NCI-H345 treated with DMSO at 0.1 percent for 48 hours (cell line): ENCODE measurements at regions not wholly inside any gene's neighbourhood (a gene's known extent, or its start where the extent isn't known, plus 50 kb on each side); places are given as distances from the start of the nearest gene placed in this dataset.
"Not testable (repeated sequence)": the region's sequence is repeated elsewhere in the genome, so short reads cannot be mapped to it uniquely, and the experiment has no call there.

Experiments
- DNase-seq: peaks from one replicate; lab custom pipeline; 2025; ENCODE audit not compliant: unreplicated experiment; lab: John Stamatoyannopoulos, UW

DNA sequence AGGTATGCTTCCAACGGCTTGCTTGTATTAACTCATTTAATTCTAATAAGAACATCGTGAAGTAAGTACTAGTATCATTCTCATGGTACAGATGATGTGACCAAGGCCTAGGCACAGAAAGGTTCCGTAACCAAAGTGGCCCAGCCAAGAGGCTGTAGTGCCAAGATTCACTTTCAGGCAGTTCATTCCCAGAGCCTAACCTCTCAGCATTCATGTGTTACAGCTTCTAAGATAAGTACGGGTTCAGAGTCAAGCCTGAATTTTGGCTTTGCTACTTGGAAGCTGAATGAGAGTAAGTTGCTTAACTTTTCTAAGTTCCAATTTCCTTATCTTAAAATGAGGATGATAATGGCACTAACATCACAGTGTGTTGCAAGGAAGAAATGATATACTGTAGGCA lies 379.9 kb downstream of the AEBP2 start:
- DNase-seq = no peak

DNA sequence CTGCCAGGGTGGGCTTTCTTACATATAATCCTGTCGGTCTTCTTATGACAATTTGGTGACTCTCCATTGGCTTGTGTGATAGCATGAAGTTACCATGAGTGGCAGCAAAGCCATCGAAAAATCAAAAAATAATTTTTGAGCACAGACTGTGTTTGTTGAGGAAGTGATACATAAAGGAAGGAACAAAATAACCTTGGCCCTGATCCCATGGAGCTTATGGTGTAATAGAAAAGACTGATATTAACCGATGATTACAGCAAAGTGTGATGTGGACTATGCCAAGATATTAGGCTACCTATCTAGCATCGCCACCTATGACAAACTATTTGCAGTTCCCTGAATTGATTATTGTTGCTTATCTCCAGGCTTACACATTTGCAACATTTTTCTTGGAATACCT lies 383.2 kb downstream of the AEBP2 start:
- DNase-seq = no peak

DNA sequence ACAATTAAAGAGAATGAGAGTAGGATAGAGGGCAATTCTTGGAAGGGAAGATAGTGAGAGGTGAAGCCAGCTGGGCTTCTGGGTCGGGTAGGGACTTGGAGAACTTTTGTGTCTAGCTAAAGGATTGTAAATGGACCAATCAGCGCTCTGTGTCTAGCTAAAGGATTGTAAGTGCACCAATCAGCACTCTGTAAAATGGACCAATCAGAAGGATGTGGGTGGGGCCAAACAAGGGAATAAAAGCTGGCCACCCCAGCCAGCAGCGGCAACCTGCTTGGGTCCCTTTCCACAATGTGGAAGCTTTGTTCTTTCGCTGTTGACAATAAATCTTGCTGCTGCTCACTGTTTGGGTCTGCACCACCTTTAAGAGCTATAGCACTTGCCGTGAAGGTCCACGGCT lies 384.0 kb downstream of the AEBP2 start:
- not testable (repeated sequence) for DNase-seq

DNA sequence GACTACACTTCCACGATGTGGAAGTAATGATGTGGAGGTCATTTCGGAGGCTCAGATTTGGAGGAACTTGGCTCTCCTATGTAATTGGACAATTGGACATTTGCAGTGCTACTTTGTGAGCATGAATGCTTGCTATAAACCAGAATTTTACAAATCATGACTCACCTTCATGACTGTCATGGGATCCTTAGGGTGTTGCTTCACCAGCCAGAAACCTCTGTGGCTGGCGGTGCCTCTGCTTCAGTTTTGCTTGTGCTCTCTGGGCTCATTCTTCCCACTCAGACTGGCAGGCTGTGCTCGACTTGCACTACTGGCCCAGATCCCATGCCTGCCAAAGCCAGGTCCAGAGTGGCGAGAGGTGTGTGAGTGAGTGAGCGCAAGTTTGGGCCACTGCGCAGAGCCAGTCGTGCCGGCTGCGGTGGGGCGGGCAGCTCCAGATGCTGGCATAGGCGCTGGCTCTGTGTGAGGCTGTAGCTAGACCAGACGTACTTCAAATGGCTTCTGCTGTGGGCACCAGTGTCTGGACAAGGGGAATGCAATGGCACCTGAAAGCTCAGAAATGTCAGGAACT lies 387.8 kb downstream of the AEBP2 start:
- DNase-seq = no peak

DNA sequence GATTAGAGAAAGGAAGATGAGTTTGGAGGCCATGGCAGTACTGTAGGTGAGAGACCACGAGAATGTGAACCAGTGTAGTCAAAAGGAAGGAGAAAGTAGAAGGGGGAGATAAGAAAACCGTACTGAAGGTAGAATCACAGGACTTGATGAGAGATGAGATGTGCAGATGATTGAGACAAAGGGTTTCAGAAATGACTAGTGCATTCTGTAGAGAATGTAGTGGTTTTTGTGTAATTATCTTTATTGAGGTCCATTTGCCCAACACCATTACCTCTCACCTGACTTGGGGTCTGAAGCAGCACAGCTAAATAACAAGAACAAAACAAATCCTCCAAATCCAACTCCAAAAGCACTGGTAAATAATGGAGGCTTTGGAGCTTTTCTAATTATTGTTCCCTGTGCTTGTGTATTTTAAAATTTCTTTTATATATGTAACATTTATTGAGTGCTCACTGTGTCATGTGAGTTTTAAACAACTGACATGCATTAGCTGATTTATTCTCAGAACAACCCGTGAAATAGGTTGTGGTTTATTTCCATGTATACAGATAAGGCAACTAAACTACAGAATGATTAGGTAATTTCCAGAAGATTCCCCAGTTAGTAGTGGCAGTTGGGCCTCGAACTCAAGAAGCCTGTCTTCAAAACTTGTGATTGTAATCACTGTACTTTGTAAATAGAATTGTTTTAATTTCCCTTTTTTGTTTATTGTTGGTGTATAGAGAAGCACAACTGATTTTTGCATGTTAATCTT lies 390.0 kb downstream of the AEBP2 start:
- no peak for DNase-seq

DNA sequence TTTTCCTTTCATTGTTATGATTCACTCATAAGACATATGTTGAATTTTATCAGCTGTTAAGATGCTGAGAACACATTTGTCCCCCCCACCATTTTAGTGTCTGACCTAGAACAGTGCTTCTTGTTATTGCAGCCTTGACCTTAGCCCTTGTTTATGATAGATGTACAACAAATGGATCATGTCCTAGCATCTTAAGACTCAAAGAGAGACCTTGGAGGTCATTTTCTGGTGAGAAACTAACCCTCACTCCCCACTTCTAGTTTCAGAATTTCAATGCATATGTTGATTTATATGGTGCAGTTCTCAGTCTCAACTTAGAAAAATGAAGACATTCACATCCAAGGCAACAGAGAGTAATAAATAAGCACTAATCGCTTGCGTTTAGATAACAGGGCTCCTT lies 391.2 kb downstream of the AEBP2 start:
- DNase-seq = no peak

DNA sequence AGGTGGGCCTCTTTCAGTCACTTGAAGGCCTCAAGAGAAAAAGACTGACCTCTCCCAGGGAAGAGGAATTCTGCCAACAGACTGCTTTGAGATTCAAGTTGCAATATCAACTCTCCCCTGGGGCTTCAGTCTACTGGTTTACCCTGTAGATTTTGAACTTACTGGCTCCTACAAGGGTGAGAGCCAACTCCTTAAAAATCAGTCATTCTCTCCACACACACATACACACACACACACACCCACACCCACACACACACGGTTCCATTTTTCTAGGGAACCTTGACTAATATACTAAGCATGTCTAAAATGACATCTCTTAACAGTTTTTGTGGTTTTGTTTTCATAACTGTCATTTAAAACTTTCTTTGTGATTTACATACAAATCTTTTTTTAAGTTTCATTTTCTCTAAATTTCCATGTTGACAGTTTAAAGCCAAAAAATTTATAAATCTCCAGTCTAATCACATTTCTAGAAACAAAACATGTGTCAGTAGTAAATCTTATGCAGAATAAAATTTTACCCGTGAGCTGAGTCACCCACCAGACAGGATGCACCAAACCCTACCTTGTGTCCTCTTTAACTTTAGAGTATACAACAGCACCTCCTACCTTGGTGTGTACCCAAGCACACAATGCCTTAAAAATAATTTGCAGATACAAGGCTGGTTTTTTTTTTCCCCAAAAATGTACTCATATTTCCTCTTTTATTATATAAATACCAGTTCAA lies 394.6 kb downstream of the AEBP2 start:
- no peak for DNase-seq

DNA sequence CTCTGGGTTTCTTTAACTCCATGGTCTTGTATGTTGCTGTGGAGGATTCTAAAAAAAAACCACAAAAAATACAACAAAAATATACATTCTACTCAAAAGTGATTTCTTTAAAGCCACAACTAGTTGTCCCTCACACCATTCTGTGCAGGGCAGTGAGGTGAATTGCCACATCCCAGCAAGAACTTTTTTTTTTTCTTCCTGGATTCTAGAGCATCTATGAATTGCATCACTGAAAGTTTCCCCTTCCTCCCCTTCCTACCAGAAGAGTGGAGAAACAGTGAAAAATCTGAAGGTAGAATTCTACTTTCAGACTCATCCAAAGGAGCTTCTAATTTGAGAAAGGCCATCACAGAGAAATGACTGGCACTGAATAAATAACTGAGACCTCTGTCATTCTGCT lies 395.3 kb downstream of the AEBP2 start:
- no peak for DNase-seq

DNA sequence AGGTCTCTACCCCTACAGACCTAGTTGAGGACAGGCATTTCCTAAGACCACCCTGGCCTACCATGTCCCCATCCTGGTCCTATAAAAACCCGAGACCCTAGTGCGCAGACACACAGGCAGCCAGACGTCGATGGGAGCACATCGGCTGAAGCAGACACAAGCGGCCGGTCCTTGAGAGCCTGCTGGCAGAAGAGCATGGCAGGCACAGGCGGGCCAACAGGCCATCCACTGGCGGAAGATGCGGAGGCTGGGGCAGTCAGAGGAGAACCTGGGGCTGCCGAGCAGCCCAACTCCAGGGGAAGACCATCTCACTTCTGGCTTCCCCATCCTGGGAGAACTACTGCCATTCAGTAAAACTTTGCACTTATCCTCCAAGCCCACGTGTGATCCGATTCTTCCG lies 396.8 kb downstream of the AEBP2 start:
- no peak for DNase-seq

DNA sequence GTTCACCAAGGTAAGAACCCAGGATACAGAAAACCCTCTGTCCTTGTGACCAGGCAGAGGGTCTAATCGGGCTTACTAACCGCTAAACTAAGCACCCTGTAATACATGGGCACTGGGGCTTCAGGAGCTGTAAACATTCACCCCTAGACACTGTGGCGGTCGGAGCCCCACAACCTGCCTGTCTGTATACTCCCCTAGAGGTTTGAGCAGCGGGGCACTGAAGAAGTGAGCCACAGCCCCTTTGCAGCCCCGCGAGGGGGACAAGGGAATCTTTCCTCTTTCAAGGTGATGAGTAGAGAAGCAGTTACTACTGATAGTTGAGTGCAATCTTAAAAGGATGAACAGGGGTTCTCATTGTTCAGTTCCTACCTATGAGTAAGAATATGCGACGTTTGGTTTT lies 397.2 kb downstream of the AEBP2 start:
- DNase-seq = no peak

DNA sequence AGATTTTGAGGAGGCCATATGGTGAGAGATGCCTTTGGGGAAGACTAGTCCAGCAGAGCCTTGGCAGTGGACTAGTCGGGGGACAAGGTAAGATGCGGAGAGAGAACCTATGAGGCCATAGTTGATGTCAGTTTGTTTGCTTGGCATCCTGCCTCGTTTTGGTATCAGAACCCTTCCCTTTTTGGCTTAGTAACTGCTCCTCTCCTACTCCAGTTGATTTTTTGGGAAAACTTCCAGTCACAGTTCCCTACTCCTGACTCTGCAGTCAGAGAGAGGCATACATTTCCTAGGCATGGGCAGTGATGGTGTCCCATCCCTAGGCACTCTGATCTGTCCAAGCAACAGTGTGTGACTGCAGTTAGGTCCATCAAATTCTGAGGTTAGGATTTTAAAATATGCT lies 398.3 kb downstream of the AEBP2 start:
- no peak for DNase-seq

DNA sequence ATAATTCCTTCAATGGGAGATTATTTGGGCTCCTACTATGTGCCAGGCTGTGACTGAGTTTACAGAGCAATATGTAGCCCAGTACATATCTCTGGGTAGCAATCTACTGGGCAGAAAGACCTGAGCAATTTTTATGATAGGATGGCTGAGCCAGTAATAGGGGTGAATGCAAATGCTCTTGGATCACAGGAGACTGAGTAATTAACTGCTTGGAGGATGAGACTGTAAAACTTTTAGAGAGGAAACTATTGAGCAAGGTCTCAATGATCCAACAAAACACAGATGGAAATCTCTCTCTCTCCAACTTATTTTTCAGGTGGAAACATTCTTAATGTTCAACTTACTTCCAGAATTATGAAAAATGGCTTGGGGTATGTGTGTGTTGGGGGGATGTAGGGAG lies 402.2 kb downstream of the AEBP2 start:
- DNase-seq = no peak

DNA sequence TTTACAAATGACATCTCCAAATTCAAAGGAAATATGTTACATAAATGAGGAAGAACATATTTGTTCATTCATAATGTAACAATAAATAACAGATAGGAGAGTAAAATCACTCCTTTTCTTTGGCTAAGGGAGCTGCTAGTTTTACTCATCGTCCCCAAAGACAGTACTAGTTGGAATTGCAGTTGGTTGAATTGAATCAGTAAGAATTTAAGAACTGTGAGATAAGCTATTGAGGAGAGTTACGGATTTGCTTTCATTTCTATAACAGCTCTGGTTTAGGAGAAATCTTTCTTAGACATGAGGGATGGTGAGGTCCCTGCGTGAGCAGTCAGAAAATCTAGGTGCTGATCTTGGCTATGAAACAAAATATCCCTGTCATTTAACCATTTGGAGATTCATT lies 402.8 kb downstream of the AEBP2 start:
- DNase-seq = no peak

DNA sequence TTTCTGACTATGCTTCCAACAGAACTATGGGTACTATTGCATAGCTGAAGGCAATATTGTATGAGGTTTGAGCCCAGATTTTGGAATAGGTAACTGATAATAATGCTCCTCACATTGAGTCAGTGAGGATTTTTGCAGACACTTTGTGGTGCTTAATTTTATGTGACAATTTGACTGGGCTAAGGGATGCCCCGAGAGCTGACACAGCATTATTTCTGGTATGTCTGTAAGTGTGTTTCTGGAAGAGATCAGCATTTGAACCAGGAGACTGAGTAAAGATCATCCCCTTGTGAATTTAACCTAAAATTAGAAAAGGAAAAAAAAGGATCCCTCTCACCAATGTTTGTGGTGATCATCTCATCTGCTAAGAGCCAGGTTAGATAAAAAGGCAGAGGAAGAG lies 404.9 kb downstream of the AEBP2 start:
- DNase-seq = no peak

DNA sequence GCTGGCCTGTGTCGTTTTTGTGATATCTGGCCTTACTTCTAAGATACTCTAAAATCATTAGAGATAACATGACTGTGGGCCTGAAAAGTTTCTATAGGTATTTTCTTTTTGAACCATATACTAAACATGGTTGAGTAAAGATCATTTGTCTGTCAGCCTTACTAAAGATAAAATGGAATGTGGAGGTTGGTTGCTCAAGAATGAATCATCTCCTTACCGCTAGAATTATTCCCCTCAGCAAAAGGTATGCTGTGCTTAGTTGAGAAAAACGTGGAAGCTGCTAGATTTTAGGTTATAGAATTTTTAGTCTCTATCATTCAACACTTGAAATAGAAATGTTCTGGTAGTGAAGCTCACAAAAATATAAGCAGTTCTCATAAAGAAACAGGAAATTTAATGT lies 407.3 kb downstream of the AEBP2 start:
- DNase-seq = no peak

DNA sequence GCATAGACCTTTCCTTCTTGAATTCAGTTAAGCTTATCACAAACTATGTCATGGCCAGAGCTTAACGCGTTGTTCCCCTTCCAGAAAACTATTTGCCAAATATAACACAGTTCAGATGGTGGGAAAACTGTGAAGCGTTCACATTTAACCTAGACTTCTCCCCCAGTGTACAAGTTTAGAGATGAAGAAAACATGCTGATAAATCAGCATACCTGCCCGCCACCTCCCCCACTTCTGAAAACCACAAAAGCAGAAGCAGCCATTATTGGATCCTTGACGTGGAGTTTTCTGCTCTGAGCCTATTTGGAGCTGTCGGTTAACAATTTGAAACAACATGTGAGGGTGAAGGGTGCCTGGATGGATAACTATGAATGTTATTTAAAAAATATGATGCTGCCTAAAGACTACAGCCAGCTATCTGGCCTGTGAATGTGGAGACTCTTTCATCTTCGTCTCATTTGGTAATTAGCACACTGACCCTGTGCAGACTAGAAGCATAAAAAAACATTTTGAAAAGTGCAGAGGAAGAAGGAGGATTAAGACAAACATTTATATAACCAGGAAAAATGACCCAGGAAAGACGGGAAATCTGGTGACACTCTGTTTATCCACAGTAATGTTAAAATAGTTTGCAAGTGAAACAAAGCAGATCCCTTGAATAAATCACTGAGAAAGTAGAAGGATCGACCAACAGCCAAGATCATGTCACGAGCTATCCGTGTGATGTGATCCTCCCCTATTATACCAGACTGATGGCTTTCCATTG lies 408.2 kb downstream of the AEBP2 start:
- no peak for DNase-seq

DNA sequence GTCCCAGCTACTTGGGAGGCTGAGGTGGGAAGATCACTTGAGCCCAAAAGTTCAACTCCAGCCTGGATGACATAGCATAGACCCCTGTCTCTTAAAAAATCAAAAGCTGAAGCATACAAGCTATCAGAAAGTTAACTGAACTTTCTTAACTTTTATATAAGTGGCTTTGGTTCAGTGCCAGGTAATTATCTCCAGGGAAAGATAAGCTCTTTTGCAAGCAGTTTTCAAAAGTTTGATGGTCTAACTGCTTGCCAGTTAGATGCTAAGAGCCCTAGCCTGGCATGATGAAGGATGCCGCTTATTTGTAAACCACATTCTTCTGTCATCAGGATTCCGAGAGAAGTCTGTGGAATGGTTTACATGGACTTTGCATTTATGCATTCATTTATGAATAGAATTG lies 409.1 kb downstream of the AEBP2 start:
- no peak for DNase-seq

DNA sequence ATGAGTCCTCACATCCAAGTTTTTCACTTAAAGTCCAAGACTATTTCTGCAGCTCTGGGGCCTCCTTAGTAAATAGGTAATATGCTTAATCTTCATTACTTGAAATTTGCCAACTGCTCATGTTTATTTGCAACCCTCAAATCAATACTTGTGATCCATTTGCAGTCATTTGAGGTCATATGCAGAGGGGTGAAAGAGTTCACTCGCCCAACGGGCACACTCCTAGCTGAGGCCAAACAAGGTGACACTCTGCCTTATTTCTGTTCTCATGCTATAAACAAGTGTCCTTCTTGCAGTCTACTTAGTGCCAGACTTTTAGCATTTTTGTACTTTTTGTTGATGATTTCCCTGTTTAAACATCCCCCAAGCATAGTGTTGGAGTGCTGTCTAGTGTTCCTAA lies 409.9 kb downstream of the AEBP2 start:
- DNase-seq = no peak

DNA sequence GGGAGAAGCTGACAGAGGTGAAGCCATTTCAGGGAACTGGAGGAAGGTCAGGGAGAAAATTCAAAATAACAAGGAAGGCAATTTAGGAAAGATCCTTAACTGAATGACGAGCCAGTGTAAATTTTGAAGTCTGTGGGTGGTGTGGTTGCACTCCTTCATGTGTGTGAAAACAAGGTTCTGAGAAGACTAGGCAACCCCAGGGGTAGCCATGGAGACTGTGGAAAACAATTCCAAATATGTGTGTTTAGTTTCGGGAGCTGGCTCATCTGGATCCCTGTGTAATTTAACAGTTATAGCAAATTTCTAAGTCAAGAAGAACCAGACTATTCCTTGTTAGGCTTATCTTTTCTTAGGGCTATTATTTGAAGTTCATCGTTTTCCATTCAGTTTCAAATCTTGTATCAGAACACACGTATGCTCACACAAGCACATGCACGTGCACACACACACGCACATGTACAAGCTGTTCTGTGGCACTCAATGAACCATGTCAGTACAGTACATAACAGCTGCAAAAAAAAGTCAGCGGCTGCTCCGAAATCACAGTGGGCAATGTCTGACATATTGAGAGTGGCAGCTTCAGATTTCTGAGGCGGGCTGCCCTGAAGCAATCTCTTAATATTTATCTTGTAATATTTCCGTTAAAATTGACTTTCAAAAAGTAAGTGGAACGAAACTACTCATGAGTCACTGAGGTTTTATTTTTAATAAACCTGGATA lies 411.2 kb downstream of the AEBP2 start:
- no peak for DNase-seq

DNA sequence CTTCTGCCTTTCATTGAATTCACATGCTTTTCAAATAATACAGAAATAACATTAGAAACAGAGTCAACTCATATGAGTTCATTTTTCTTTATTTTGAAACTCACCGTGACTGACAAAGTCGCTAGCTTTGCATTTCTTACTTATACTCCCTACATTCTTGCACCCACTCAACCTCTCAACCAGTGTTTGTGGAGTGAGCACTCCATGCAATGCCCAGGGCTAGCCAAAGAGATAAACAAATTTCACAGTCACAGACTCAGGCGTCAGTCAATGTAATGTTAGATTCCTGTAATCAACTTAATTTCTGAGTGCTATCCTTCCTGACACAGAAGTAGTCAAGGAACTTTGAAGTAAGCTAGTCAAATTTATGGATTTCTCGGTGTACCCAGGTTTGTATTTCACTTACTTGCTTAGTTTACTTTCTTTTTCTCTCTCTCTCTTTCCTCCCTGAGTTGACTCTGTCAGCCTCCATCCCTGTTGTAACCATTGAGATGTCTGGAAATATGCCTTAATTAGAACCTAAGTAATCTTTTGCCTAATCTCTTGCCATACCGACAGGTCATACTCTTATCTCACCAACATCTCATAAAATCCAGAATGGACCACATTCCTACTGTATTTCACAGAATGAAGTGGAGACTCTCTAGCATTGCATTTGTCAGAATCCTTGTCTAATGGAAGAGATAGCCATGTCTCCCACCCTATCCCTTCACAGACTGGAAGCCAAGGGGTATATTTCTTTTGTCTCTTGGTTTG lies 413.0 kb downstream of the AEBP2 start:
- no peak for DNase-seq
